Hematopoietic multipotent progenitor cell treated with erythropoietin and hydrocortisone succinate and interleukin-3 and kit ligand, for 17 days (in vitro differentiated cells): ENCODE measurements at regions not wholly inside any gene's neighbourhood (a gene's known extent, or its start where the extent isn't known, plus 50 kb on each side); places are given as distances from the start of the nearest gene placed in this dataset.
"Not testable (repeated sequence)": the region's sequence is repeated elsewhere in the genome, so short reads cannot be mapped to it uniquely, and the experiment has no call there.

Experiments
- DNase-seq: peaks from one replicate; pipeline ENCODE4 v3.0.0-alpha.2; 2015; ENCODE audit warnings: low spot score

DNA sequence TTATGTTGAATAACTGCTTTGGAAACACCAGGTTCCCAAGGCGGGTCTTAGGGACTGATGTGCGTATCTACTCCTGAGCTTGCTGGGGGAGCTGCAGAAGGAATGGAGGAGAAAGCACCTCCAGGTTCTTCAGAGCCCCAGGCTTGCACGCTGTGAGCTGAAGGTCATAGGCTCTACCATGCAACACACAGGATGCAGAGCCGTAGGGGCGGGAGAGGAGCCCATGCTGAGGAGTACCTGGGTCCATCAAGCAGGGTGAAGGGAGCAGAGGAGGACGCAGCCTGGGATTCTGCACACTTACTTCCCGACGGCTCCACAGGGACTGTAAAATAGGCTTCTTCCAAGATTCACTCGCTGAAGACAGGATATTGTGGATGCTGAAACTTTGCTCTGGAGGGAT is 426.5 kb upstream of the FRG1 start:
- no peak for DNase-seq

DNA sequence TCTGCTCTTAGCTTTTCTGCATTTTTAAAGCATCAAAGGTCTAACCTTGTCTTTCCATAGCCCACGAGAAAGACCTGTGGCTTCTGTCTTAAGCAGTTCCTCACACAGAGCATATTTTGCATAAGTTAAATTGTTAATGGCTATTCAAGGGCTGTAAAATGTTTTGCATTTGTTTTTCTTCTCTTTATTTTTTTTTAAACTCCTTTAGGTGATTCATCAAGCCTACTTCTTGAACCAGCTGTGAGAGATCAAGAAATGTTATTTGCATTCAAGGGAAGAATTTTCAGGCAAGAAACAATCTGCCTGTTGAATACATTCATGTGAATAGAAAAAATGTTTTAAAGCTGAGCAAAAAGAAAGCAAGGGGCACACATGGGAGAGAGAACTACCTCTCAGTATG is 423.8 kb upstream of the FRG1 start:
- DNase-seq: no peak

DNA sequence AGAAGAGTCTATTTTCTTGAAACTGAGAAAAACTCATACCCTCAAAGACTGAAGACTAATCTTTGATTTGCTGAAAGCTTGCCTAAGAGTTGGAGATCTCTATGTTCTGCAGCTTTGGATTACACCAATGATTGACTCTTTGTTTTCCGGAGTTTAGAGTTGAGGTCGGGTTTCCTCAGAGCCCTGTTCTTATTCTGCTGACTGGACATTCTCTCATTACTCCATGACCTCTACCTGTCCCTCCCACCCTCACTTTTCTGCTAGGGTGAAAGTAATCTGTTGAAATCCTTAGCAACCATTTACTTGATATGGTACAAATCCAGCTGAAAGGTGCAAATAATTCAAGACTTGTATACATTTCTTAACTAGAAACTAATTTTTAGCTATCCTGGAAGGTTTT is 421.5 kb upstream of the FRG1 start:
- no peak for DNase-seq

DNA sequence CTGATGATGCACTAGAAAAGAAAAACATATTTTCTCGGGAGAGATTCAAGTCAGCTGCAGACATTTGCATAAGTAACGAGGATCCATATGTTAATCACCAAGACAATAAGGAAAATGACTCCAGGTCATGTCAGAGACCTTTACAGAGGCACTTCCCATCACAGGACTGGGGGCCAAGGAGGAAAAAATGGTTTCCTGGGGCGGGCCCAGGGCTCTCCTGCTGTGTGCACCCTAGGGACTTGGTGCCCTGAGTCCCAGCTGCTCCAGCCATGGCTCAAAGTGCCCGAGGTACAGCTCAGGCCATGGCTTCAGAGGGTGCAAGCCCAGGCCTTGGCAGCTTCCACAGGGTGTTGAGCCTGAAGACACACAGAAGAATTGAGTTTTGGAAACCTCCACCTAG is 415.4 kb upstream of the FRG1 start:
- DNase-seq: no peak

DNA sequence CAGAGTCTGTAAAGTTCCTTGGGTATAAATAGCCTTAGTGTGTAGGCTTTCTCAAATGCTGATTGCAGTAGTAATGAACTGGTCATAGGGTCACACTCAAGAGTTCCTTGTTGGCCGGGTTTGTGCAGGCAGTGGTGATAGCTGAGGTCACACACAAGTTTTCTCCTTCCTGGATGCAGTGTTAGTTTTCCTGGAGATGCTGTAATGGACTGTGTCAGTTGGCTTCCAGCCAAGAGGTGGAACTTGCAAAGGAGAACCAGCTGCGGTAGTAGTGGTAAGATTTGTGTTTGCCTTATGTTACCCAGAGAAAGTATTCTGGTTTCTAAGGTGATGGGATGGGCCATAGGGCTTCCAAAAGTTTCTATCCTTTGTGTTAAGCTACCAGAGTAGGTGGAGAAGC is 409.8 kb upstream of the FRG1 start:
- DNase-seq: no peak

DNA sequence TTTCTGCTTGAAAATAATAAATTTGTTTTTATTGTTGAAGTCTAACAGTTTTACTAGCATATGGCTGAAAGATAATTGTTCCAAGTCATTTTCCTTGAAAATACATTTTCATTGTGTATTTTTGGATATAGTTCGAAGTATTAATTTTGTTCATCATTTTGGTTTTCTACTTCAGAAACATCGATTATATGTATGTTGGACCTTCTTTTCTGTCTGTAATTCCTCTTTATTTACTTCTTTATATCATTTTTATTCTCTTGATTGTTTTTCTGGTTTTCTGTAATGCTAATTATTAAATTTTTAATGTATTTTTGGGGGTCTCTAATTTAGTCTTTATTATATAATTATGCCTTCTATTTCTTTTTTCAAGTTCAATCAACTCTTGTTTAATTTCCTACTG is 407.1 kb upstream of the FRG1 start:
- DNase-seq: no peak

DNA sequence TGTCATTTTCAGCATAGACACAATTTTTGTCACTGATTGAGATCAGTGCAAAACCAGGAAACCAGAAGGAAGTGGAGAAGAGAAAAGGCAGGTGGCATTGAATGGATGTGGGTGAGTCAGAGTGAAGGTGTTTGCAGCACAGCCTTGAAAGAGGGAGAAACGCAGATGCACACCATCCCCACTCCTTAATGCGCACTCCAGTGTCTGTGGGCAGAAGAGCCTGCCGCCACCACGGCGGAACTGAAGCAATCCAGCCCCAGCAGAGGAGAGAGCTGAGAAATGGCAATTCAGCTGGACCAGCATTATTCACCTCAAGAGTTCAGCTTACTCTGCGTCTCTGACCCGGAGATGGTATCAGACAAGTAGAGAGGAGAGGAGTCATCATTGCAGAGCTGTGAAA is 393.1 kb upstream of the FRG1 start:
- DNase-seq: no peak

DNA sequence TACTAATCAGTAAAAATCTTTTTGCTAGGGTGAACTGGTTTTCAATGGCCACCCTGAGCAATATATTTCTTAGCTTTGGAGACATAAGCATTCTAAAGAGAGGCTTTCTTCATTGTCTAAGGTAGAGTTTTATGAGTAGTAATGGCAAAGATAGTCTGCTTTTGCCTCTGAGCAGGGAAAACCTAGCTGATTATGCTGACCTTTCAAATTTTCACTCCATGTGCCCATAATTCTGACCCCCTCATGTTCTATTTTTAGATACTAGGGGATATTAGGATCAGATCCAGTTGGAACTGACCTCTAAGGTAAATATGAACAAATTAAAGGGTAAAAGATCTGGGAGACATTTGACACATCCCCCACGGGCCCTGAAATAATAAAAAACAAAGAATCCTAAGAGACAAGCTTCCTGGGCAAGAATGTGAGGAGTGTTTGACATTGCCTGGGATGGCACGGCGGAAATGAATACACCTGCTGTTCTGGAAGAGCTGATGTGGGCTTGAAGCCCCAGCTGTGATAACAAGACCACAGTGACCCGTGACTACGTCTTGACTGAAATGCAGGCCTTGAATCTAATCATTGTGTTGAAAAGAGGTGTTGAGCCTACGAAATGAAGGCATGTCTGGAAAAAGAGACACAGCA is 392.1 kb upstream of the FRG1 start:
- DNase-seq: no peak

DNA sequence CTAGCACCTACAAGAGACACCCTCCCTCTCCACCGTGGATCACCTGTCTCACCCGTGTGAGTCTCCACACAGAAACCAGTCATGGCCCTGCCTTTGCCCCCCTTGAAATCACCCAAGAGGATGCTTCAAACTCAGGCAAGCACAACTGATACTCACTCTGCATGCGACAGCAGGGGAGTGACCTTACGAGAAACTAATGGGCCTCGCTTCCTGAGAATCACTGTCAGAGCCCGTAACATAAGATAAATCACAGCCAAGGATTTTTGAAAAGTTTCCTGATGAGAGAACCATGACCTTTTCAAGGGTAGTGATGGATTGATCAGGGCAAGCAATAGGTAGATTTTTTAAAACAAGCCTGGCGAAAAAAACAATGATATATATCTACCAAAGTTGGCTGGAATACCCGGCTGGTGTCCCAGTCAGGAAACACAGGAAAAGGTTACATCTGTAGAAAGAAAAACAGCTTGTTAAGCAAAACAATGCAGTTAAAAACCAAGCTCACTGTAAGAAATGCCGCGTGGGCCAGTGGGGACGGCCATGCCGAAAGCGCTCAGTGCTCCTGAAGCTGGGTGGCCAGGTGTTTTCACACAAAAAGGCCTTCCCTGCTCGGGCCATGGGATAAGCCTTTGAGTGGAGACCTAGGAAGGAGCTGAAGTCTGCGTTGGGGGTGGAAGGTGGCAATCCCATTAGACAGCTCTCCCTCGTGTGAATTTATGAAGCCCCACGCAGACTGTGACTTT is 388.6 kb upstream of the FRG1 start:
- not testable (repeated sequence) for DNase-seq

DNA sequence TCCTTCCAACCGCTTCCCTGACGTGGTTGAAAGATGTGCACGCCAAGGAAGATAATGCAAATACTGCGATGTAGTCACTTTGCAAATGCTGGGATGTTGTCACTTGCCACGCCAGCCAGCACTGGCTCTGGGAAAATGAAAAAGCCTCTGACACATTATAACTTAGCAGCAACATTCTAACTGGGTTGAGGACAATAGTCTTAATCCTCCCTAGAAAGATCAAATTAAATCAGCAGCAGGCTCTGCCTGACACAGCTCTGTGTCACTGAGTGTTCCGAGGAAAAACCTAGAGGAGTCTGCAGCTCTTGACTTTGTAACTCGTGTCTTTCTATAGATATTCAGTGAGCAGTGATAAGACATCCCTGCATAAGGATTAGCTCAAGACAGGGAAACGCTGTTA is 380.1 kb upstream of the FRG1 start:
- not testable (repeated sequence) for DNase-seq

DNA sequence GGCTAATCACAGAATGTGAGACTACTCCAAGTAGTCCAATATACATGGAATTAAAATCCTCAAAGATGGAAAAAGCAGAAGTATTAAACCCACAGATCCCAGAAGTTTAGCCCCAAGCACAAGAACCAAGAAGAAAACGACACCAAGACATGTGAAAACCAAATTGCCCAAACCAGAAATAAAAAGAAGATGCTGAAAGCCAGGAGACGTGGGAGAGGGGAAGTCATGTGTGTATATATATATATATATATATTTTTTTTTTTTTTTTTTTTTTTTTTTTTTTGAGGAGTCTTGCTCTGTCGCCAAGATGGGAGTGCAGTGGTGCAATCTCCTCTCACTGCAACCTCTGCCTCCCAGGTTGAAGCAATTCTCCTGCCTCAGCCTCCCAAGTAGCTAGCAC is 376.9 kb upstream of the FRG1 start:
- not testable (repeated sequence) for DNase-seq

DNA sequence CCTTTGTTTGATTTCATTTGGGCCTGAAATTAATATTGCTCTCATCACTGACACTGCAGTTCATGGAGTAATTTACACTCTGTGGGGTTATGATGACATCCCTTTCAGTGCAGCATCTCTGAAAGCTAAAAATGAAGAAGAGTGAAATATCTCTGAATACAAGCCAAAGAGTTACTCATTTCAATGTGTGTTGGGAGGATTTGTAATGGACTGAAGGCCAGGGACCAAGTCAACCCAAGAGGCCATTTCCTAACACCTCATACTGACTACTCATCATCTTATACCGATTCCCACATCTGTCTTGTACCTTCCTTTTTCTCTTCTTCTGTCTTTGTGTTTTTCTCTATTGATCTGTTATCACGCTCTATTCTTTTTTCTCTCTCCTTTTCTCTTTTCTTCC is 374.4 kb upstream of the FRG1 start:
- DNase-seq: not testable (repeated sequence)

DNA sequence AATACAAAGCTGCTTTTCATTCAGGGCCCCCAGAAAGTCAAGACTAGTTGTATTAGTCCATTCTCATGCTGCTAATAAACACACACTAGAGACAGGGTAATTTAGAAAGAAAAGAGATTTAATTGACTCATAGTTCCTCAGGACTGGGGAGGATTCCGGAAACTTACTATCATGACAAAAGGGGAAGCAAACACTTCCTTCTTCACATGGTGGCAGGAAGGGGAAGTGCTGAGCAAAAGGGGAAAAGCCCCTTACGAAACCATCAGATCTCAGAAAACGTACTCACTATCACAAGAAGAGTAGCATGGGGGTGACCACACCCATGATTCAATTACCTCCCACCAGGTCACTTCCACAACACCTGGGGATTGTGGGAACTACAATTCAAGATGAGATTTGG is 373.8 kb upstream of the FRG1 start:
- DNase-seq: not testable (repeated sequence)

DNA sequence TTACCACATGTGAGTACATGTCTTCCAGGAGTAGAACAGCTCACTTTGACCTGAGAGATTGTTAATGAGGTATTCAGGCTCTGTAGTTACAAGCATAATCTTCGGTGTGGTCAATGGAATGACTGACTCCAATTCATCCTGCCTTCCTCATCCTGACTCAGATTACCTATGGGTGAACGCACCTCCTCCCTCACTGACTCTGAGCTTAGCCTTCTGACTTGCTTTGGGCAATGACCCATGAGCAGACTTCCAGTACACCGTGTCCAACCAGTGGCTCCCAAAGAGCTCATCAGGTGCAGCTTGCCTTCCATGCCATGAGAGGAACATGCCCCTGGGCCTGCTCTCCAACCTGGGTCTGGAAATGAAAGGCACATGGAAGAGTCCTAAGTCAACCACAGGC is 361.0 kb upstream of the FRG1 start:
- DNase-seq: not testable (repeated sequence)

DNA sequence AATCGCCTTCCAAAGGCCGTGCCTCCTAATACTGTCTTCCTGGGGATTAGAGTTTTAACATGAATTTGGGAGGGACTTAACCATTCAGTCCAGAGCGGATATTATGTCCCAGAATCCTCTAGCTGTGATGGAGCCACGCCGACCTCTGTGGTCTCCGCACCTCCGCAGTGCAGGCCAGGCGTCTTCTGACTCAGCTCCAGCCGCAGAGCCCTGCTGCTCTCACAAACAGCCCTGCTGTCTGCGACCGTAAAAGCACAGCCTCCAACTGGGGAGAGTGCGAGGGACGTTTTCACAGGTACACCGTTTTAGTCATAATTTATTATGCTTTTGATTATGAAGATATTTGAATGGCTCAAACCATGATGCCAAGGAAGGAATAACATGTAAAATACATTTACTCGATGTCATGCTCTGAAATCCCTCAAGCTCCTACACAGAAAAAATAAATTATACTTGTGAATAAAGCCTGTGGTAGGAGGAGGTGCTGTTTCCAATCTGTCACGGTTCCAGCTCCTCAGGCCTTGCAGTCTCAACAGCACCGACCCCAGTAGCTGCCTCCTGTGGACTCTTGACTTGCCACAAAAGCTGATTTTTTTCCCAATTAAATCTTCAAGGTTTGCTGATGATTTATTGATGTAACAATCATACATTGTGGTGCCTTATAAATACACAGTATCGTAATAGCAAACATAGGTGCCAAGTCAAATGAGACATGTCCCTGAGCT is 353.6 kb upstream of the FRG1 start:
- DNase-seq: not testable (repeated sequence)

DNA sequence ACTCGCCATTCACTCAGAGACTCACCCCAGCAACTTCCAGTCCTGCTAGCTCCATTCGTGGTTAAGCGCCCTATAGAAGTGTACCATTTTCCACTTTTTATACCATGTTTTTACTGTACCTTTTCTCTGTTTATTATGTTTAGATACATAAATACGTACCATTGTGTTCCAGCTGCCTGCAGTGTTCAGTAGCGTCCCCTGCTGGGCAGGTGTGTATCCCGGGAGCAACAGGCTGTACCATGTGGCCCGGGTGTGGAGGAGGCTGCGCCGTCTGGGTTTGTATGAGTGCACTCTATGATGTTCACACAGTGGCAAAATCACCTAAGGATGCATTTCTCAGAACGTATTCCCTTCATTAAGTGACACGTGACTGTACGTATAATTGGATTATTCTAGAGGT is 351.5 kb upstream of the FRG1 start:
- DNase-seq: not testable (repeated sequence)

DNA sequence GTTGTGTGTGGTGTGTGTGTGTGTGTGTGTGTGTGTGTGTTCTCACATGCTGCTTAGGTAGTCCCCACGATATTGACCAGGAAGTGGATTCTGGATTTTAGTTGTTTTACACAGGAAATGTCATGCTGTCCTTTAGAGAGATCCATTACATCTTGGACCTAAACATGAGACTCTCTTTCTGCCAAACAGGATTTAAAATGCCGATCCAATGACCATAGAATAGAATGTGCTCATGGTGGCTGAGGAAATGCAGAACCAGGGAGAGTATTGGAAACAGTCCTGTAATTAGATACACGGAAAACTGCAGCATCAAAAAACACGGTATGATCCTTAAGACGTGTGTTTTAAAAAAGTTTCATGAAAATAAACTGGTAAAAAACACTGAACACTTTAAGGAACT is 347.8 kb upstream of the FRG1 start:
- DNase-seq: no peak

DNA sequence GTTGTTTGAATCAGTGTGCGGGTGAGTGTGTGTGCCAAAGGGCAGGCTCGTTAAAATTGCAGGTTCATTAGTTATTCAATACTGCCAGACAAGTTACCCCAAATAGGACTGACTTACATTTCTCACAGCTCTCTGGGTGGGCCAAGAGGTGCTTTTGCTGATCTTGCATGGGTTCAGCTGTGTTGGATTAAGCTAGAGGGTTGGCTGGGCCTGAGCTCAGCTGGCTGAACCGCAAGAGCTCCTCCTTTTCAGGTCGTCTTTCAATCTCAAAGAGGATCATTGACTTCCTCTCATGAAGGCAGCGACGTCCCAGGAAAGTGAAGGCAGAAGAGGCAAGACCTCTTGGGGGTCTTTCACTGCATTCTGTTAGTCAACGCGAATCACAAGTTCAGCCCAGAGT is 343.3 kb upstream of the FRG1 start:
- no peak for DNase-seq

DNA sequence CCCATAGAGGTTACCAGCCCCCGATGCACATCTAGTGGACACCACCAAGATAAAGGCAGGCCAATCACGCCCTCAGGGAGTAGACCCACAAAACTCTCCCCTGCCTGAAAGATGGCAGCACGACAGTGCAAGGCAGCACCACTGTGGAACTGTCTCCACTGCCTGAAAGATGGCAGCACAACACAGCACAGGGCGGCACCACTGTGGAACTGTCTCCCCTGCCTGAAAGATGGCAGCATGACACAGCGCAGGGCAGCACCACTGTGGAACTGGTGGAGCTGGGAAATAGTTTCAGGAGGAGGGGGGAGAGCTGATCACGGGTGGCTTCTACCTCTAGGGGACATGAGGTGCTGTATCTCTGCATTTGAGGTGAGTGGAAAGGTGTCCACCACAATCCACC is 340.4 kb upstream of the FRG1 start:
- no peak for DNase-seq

DNA sequence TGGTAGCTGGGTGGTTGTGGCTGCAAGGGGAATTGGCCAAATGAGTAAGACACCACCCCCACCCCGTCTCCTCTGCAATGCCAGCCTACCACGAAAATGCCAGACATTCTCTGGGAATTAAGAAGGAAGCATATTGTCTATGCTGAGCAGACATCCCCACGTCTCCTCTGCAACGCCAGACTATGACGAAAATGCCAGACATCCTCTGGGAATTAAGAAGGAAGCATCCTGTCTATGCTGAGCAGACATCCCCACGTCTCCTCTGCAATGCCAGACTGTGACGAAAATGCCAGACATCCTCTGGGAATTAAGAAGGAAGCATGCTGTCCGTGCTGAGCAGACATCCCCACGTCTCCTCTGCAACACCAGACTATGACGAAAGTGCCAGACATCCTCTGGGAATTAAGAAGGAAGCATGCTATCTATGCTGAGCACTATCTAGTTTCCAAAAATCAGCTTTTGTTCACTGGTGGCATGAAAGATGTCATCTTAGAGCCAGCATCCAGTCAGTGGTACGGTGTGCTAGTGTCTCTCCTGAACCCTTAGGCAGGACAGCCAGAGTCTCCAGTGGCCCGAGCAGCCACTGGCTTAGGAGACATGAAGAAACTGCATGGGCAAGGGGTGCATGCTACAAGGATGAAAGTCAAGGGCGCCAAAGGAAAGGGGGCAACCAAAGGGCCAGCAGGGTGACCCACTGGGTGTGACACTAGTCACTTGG is 339.8 kb upstream of the FRG1 start:
- DNase-seq: no peak

DNA sequence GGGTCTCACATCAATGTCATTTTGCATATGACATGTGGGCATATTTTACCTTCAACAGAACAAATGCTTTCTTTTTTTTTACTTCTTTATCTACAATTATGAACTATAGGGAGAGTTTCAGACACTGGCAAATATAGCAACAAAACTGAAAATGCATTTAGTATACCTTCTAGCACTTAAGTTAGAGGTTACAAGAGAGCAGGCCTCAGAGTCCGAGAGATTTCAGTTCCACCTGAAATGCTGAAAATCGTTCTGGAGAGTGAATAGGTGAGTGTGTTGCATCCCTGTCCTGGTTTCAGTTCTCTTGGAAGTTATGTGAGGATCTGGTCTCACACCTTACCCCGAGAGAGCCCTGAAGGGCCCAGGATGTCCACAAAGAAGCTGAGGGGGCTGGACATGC is 337.8 kb upstream of the FRG1 start:
- not testable (repeated sequence) for DNase-seq

DNA sequence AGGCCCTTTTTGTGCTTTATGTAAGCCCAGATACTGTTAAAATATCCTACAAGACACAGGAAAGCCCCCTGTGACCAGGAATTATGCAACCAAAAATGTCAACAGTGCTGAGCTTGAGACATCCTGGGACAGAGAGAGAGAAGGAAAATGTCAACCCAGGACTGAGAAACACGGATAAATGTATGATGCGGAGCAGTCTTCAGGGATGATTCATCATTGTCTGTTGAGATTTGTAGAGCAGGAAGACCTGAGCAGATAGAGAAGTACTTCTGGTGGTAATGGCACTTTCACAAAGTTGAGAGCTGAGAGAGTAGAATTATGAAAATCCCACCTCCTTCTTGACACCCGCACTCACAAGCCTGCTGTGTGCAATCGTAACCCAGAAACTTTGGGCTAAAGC is 330.1 kb upstream of the FRG1 start:
- not testable (repeated sequence) for DNase-seq

DNA sequence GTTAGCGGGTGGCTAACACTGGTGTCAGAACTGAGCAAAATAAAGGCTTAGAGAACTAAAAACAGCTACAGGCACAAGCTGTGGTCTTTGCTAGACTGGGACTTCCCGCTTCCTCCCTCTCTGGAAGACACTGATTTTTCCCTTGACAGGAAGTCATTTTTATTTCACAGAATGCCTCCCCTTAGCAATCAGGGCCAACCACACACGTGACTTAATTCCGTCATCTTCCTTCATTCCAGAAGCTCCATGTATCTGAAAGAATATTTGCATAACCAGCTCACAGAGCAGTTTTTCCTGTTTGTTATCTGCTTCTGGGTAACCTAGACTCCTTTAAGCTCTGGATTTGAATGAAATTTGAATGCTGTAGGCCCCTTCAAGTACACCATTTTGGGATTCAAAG is 327.5 kb upstream of the FRG1 start:
- no peak for DNase-seq
